Coronary artery (tissue), 2 donors: ENCODE measurements at regions not wholly inside any gene's neighbourhood (a gene's known extent, or its start where the extent isn't known, plus 50 kb on each side); places are given as distances from the start of the nearest gene placed in this dataset.

ENCODE experiments used
- DNase-seq: peaks from one replicate; pipeline ENCODE4 v3.0.0-alpha.2; 2017; ENCODE audit warnings: low spot score
- H3K27ac ChIP-seq, 2 donors: fragments of 200-600 bp; sonication (generic); one replicate each; pipeline ENCODE4 v1.5.1; 2016 to 2019
- H3K4me3 ChIP-seq: fragments of 200-600 bp; sonication (generic); 2 replicates; pipeline ENCODE4 v1.5.1; 2016; ENCODE audit warnings: mild to moderate bottlenecking, moderate library complexity
- TF ChIP-seq, protein P1 (sequence below): fragments of 200-600 bp; sonication (generic); IDR thresholded peaks from one replicate; pipeline ENCODE4 v1.5.1; 2019; ENCODE audit warnings: antibody characterized with exemption

DNA sequence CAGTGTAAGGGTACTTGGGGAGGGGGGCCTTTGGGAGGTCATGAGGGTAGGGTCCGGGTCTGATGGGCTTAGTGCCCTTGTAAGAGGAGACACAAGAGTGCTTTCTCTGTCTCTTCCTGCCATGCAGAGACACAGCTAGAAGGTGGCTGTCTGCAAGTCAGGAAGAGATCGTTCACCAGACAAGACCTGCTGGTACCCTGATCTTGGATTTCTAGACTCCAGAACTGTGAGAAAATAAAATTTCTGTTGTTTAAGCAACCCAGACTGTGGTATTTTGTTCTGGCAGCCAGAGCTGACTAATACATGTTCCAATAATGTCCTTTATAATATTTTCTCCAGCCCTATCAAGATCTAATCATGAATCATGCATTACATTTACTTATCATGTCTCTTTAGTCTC lies 130.0 kb upstream of the VEPH1 start:
- no peak overlapping the region for H3K27ac ChIP-seq
- DNase-seq, result no peak
- TF ChIP-seq, protein P1, sequence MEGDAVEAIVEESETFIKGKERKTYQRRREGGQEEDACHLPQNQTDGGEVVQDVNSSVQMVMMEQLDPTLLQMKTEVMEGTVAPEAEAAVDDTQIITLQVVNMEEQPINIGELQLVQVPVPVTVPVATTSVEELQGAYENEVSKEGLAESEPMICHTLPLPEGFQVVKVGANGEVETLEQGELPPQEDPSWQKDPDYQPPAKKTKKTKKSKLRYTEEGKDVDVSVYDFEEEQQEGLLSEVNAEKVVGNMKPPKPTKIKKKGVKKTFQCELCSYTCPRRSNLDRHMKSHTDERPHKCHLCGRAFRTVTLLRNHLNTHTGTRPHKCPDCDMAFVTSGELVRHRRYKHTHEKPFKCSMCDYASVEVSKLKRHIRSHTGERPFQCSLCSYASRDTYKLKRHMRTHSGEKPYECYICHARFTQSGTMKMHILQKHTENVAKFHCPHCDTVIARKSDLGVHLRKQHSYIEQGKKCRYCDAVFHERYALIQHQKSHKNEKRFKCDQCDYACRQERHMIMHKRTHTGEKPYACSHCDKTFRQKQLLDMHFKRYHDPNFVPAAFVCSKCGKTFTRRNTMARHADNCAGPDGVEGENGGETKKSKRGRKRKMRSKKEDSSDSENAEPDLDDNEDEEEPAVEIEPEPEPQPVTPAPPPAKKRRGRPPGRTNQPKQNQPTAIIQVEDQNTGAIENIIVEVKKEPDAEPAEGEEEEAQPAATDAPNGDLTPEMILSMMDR, result no peak

DNA sequence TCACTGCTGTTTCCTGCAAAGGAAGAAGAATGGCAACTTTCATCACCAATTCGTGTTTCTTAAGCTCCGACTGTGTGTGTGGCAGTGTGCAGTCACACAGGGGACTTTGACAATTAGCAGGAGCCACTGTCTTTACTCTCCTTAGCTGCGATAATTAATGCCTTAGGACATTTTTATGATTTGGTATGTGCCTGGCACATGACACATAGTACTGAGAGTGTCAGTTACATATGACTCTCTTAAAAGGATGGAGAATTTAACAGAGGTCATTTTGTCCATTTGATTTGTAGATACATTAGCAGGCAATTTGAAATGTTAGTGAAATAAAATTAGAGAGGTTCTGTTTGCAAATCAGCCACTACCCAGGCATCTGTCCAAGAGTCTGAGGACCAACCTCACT lies 128.9 kb upstream of the VEPH1 start:
- Histone ChIP-seq H3K27ac (no peak overlapping the region), H3K4me3 (no peak overlapping the region)
- TF ChIP-seq, protein P1, result no peak
- no peak for DNase-seq

More for the DNA sequence above, 130.0 kb upstream of the VEPH1 start:
- H3K4me3 ChIP-seq, result no peak overlapping the region

DNA sequence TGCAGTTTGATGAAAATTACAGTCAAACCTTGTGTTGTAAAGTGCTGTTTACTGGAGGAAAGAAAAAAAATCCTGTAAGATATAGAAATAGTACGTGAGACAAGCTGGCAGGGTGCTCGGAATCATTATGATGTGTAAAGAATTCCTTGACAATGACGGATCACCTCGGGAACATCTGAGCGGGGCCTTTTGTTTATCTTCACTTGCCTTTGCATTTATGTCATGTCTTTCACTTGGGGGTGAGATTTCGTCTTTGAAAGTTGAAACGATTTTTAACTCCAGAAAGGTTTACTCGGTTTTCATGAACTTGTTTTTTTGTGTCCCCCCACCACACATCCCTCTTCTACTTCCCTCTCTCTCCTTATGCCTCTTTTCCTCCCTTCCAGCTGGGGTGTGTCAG lies 128.3 kb upstream of the VEPH1 start:
- Histone ChIP-seq H3K4me3 (no peak overlapping the region), H3K27ac (no peak overlapping the region)
- DNase-seq, result no peak
- TF ChIP-seq, protein P1, result no peak

DNA sequence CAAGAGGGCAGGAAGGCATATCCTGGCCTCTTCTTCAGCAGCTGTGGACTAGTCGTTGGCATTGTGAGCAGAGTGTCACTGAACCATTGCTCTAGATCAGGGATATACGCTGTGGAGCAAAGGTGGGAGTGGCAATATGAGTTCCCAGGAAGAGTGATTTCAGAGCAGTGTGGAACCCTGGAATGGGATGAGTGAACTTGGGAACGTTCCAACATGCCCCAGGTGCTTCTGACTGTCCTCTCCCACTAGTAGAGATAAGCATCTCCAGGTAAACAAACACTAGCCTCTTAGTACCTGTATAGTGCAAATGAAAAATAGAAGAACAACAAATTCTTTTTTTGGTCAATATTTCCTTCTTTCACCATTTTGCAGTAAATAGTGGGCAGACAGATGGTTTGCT lies 123.6 kb upstream of the VEPH1 start:
- DNase-seq, result no peak
- TF ChIP-seq, protein P1, result no peak
- Histone ChIP-seq H3K27ac (no peak overlapping the region), H3K4me3 (no peak overlapping the region)

DNA sequence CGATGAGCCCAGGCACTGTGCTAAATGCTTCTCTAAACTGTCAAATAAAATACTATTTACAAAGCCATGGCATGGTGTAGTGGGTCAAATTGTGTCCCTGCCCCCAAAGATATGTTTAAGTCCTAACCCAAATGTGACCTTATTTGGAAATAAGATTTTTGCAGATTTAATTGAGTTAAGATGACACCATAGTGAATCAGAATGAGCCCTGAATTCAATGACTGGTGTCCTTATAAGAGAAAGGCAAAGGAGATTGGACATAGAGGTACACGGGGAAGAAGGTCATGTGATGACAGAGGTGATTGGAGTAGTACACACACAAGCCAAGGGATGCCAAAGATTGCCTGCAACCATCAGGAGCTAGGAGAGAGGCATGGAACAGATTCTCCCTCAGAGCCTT lies 121.6 kb upstream of the VEPH1 start:
- TF ChIP-seq, protein P1, result no peak
- H3K27ac ChIP-seq, result no peak overlapping the region
- no peak overlapping the region for H3K4me3 ChIP-seq
- DNase-seq, result no peak

DNA sequence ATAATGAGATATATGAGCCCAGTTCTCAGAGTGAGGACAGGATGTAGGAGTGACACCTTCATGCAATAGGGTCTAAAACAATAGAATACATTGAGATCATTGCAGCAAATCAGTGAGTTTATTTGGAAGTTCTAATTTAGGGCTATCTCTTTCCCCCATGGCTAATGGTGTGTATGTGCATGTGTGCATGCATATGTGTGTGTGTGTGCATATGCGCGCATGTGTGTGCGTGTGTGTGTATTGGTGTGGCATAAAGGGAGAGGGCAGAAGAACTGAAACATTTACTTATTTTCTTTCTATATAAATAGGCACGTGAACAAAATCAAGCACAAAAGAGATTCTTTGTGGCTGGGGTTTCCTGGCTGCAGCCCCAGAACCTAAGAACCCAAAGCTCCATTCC lies 115.7 kb upstream of the VEPH1 start:
- TF ChIP-seq, protein P1, result no peak
- no peak overlapping the region for H3K4me3 ChIP-seq
- no peak overlapping the region for H3K27ac ChIP-seq
- no peak for DNase-seq

DNA sequence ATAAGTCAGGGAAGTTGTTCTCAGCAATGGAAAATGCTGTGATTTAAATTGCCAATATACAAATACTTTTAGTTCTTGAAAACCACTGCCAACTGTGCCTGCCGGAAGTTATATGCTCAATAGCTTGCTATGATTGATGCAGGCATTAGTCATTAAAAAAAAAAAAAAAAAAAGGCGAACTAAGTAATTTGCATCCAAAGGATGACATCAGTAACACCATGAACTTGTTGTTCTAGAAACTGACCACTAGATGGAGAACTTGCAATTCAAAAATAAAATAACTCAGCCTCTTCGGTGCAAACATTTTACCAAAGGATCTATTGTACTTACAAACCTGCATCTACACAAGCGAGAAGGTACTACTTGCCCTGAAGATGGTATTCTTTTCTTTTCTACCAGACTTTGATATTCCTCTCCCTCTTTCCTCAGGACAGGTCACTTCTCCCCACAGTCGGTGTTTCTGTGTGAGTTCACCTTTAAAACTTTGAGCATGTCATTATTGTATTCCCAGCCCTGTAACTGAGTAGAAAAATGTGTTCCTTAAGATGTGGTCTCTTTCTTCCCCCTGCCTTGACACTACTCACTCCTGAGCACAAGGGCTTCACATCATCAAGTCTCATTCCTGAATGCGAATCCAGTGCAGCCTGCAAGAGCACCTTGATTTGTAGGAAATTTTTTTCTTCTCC lies 115.0 kb upstream of the VEPH1 start:
- no peak overlapping the region for H3K4me3 ChIP-seq
- H3K27ac ChIP-seq, result no peak overlapping the region
- TF ChIP-seq, protein P1, result peak; percentile 60
- DNase-seq, result no peak
